CD4-positive, alpha-beta T cell (primary cell): ENCODE measurements at regions not wholly inside any gene's neighbourhood (a gene's known extent, or its start where the extent isn't known, plus 50 kb on each side); places are given as distances from the start of the nearest gene placed in this dataset.

ENCODE experiments used
- ATAC-seq: fragments of 200-7000 bp; cut with Tn5 transposase; one replicate; pipeline ENCODE4 v1.10.0; 2022; ENCODE audit warnings: mild to moderate bottlenecking; ENCODE audit not compliant: poor library complexity
- CTCF ChIA-PET: fragments of 350-600 bp; sonication (Branson Sonifier 250); formaldehyde crosslinking; loops from one replicate; lab custom pipeline; 2021; ENCODE audit warnings: antibody characterized with exemption, inconsistent platforms; lab: Charles Lee
- POLR2A ChIA-PET: fragments of 350-600 bp; sonication (Branson Sonifier 250); formaldehyde crosslinking; loops from one replicate; lab custom pipeline; 2021; ENCODE audit warnings: antibody characterized with exemption, inconsistent platforms; lab: Charles Lee
- DNase-seq, 14 experiments: peaks; one replicate each; pipeline ENCODE4 v3.0.0-alpha.2; 2013 to 2020; ENCODE audit warnings: mixed read lengths in 2 of 14
- H3K27ac ChIP-seq, 2 donors: one replicate each; pipeline versions ENCODE4 v1.5.1 to v1.7.0; 2013; ENCODE audit warnings: low read length in 2 of 2, low read depth in 1 of 2, mild to moderate bottlenecking in 1 of 2
- H3K27me3 ChIP-seq, 2 experiments: 1 replicate in 1 of 2; 2 replicates in 1 of 2; pipeline versions ENCODE4 v1.6.1 to v1.7.0; 2013; ENCODE audit warnings: low read length in 2 of 2, control low read depth in 1 of 2, mild to moderate bottlenecking in 1 of 2, moderate library complexity in 1 of 2; ENCODE audit not compliant: insufficient read depth in 2 of 2, control insufficient read depth in 1 of 2
- H3K36me3 ChIP-seq: one replicate; pipeline ENCODE4 v1.6.1; 2013; ENCODE audit warnings: low read length, control low read depth; ENCODE audit not compliant: insufficient read depth
- H3K4me1 ChIP-seq: one replicate; pipeline ENCODE4 v1.6.1; 2013; ENCODE audit warnings: low read length, control low read depth; ENCODE audit not compliant: insufficient read depth
- H3K4me3 ChIP-seq: one replicate; pipeline ENCODE4 v1.5.1; 2013; ENCODE audit warnings: mild to moderate bottlenecking, low read length, moderate library complexity
- H3K9me3 ChIP-seq, 2 experiments: 1 replicate in 1 of 2; 2 replicates in 1 of 2; pipeline versions ENCODE4 v1.6.1 to v1.7.0; 2013; ENCODE audit warnings: low read length in 2 of 2, mild to moderate bottlenecking in 2 of 2, control low read depth in 1 of 2, moderate library complexity in 1 of 2; ENCODE audit not compliant: control insufficient read depth in 1 of 2, insufficient read depth in 1 of 2
- H3K27ac Mint-ChIP-seq: one replicate; pipeline ENCODE4 v1.8.0; 2020; ENCODE audit warnings: mixed read lengths
- H3K27me3 Mint-ChIP-seq: one replicate; pipeline ENCODE4 v1.8.0; 2021; ENCODE audit warnings: mixed read lengths
- H3K36me3 Mint-ChIP-seq: one replicate; pipeline ENCODE4 v1.8.0; 2021; ENCODE audit warnings: low read depth, mixed read lengths
- H3K4me1 Mint-ChIP-seq: one replicate; pipeline ENCODE4 v1.8.0; 2021; ENCODE audit warnings: low read depth, mixed read lengths
- H3K4me3 Mint-ChIP-seq: one replicate; pipeline ENCODE4 v1.8.0; 2020; ENCODE audit warnings: mild to moderate bottlenecking, mixed read lengths
- H3K9me3 Mint-ChIP-seq: one replicate; pipeline ENCODE4 v1.8.0; 2020; ENCODE audit warnings: mixed read lengths
- intact Hi-C, 2 experiments: fragments of 100-400 bp; cut with DNase I in 1 of 2; cut with micrococcal nuclease in 1 of 2; formaldehyde crosslinking; loops; one replicate each; pipeline versions ENCODE4 v1.15.1 to v1.9.0; 2023 to 2025; cut with DNase I, micrococcal nuclease
- TF ChIP-seq, protein P1 (sequence below): fragments of 200-600 bp; IDR thresholded peaks from one replicate; pipeline ENCODE4 v1.8.0; 2022; ENCODE audit warnings: antibody characterized with exemption, mild to moderate bottlenecking

DNA sequence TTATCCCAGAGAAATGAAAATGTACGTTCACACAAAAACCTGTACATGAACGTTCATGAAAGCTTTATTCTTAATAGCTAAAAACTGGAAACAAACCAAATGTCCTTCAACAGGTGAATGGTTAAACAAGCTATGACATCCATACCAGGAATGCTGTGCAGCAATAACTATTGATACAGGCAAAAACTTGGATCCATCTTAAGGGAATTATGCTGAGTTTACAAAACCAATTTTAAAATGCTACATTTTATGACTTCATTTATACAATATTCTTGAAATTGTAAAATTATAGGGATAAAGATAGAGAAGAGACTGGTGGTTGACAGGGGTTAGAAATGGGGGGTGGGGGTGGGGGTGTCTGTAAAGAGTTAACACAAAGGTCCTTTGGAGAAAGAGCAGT is 280.3 kb downstream of the TGFB2 start:
- no peaks in the 10 kb centered on the region for H3K4me1 Mint-ChIP-seq
- ATAC-seq = no peak
- no peaks in the 10 kb centered on the region for H3K27me3 Mint-ChIP-seq

DNA sequence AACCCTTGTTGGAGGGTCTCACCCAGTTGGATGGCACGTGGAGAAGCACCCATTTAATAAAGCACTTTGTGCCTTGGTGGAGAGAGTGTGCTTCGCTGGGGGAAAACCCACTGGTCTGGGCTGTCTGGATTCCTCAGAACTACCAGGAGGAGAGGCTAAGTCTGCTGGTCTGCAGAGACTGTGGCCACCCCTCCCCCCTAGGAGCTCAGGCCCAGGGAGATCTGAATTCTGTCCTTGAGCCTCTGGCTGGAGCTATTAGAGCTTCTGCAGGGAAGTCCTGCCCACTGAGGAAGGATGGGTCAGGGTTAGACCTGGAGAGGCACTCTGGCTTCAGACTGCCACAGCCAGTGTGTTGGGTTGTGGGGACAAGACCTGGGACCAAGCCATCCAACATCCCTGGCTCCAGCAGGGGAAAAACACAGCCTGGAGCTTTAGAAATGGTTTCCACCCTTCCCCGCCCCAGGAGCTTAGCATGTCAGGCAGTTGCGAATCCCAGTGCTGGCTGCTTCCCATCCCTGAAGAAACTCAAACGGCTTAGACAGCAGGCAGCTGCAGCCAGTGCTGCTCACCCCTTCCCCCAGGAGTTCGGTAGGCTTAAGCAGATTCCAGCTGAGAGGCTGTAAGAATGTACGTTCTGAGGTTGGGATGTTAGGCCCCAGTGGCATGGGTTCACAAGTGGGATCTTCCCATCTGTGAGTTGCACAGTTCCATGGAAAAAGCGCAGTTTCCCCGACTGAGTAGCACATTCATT is 288.3 kb downstream of the TGFB2 start:
- Histone ChIP-seq H3K36me3 (no peaks in the 10 kb centered on the region), H3K4me1 (no peaks in the 10 kb centered on the region), H3K27me3 (no peaks in the 10 kb centered on the region), H3K9me3 (peaks cover 0 to 8% of the 10 kb centered on the region in 2 experiments), H3K27ac (no peak overlapping the region), H3K4me3 (no peak overlapping the region)
- TF ChIP-seq, protein P1, sequence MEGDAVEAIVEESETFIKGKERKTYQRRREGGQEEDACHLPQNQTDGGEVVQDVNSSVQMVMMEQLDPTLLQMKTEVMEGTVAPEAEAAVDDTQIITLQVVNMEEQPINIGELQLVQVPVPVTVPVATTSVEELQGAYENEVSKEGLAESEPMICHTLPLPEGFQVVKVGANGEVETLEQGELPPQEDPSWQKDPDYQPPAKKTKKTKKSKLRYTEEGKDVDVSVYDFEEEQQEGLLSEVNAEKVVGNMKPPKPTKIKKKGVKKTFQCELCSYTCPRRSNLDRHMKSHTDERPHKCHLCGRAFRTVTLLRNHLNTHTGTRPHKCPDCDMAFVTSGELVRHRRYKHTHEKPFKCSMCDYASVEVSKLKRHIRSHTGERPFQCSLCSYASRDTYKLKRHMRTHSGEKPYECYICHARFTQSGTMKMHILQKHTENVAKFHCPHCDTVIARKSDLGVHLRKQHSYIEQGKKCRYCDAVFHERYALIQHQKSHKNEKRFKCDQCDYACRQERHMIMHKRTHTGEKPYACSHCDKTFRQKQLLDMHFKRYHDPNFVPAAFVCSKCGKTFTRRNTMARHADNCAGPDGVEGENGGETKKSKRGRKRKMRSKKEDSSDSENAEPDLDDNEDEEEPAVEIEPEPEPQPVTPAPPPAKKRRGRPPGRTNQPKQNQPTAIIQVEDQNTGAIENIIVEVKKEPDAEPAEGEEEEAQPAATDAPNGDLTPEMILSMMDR = no peak
- Mint-ChIP-seq H3K4me3 (no peak overlapping the region), H3K36me3 (no peaks in the 10 kb centered on the region), H3K27ac (no peak overlapping the region), H3K27me3 (no peaks in the 10 kb centered on the region), H3K9me3 (peaks cover 17% of the 10 kb centered on the region), H3K4me1 (no peaks in the 10 kb centered on the region)
- DNase-seq (no peak), ATAC-seq (no peak)
- intact Hi-C loops = no loop called here
- POLR2A ChIA-PET = no interaction called here
- CTCF ChIA-PET = no interaction called here

More for the DNA sequence above, 280.3 kb downstream of the TGFB2 start:
- Mint-ChIP-seq H3K4me3 (no peak overlapping the region), H3K36me3 (no peaks in the 10 kb centered on the region), H3K27ac (no peak overlapping the region), H3K9me3 (peaks cover 4% of the 10 kb centered on the region)
- TF ChIP-seq, protein P1 = no peak
- Histone ChIP-seq H3K36me3 (no peaks in the 10 kb centered on the region), H3K4me3 (no peak overlapping the region), H3K27ac (no peak overlapping the region), H3K27me3 (no peaks in the 10 kb centered on the region), H3K4me1 (no peaks in the 10 kb centered on the region), H3K9me3 (peaks cover 0 to 8% of the 10 kb centered on the region in 2 experiments)
- intact Hi-C loops = no loop called here
- ChIA-PET POLR2A (no interaction called here), CTCF (no interaction called here)
- DNase-seq = no peak

DNA sequence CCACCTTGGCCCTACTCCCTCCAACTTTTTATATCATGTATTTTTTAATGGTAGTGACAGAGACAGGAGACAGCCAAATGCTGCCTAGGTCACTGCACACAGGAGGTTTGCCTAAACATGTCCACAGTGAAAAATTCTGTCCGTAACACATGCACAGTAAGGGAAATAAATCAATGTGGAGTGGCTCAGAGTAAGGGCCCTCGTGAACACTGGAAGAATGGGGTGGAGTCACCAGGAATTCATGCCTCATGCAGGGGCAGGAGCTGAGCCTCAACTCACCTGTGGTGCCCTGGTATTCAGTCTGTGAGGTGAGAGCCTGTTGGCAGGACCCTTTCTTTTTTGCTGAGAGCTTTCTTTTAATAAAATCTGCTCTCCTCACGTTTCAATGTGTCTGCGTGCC is 289.1 kb downstream of the TGFB2 start:
- H3K4me3 ChIP-seq = no peak overlapping the region
- Mint-ChIP-seq H3K36me3 (no peaks in the 10 kb centered on the region), H3K9me3 (peaks cover 17% of the 10 kb centered on the region), H3K4me3 (no peak overlapping the region), H3K4me1 (no peaks in the 10 kb centered on the region), H3K27ac (no peak overlapping the region), H3K27me3 (no peaks in the 10 kb centered on the region)
- no peak overlapping the region for H3K27ac ChIP-seq
- TF ChIP-seq, protein P1 = no peak
- no peaks in the 10 kb centered on the region for H3K4me1 ChIP-seq
- ATAC-seq = no peak
- no peaks in the 10 kb centered on the region for H3K27me3 ChIP-seq
- no peak for DNase-seq
- ChIA-PET POLR2A (no interaction called here), CTCF (no interaction called here)
- intact Hi-C loops = no loop called here
- peaks cover 0 to 8% of the 10 kb centered on the region in 2 experiments for H3K9me3 ChIP-seq
- H3K36me3 ChIP-seq = no peaks in the 10 kb centered on the region
